AG08396 (cell line): ENCODE measurements at regions not wholly inside any gene's neighbourhood (a gene's known extent, or its start where the extent isn't known, plus 50 kb on each side); places are given as distances from the start of the nearest gene placed in this dataset.
"Not testable (repeated sequence)": the region's sequence is repeated elsewhere in the genome, so short reads cannot be mapped to it uniquely, and the experiment has no call there.

Source experiments
- DNase-seq: peaks from one replicate; pipeline ENCODE4 v3.0.0; 2012; ENCODE audit warnings: low spot score, mixed read lengths

DNA sequence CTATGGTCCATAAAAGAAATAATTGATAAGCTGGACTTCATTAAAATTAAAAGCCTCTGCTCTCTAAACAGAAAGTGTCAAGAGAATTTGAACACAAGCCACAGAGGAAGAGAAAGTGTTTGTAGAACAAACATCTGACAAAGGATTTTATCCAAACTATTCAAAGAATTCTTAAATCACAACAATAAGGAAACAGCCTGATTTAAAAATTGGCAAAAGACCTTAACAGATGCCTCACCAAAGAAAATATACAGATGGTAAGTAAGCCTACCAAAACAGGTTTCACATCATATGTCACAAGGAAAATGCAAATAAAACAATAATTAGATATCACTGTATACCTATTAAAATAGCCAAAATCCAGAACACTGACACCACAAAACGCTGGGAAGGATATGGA is 612.0 kb downstream of the TTLL7 start:
- not testable (repeated sequence) for DNase-seq

DNA sequence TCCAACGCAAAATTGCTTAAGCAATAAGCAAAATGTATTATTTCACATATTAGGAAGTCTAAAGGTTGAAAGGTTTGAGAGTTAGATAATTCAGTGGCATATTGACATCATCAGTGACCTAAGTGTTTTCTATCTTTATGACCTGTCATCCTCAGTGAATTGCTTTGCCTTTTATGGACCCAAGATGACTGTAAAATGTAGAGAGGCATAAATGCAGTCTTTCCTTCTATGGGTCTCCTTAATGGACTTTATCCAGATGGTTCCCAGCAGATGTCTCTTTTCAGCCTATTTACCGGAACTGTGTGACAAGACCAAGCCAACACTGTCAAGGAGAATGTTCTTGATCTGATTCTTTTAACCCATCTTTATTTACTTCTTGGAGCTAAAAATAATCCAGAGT is 615.8 kb downstream of the TTLL7 start:
- DNase-seq = not testable (repeated sequence)

DNA sequence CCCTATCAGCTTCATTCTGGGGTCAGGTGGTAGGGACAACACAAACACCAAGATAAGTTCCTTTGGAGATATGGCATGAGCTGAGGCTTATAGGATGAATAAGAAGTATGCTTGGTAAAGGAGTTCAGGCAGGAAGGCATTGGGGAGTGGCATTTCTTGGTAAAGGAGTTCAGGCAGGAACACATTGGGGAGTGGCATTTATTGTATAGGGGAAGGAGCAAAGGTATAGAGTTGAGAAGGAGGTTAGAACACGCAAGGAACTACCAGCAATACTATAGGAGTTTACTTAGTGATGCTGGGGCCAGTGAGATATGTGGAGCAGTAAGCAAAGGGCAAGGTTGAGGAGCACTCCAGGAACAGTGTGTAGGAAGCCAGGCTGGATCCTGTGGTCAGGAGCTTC is 625.9 kb downstream of the TTLL7 start:
- not testable (repeated sequence) for DNase-seq

DNA sequence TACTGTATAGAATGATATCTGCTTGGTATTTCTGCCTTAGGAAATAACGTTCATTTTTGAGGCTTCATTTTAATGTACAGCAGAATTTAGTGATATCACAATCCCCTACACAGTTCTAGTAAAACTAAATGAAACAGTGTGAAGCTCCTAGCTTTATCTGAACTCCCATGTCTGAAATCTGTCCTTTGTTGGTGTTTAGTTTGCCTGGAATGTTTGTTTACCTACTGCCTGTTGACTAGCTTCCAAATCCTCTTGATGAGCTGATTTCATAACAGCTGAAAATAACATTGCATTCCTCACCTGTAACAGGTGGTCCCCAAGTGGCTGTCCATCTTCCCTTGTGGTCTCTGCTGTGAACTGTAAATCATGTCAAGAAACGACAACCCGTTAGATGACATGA is 629.1 kb downstream of the TTLL7 start:
- not testable (repeated sequence) for DNase-seq

DNA sequence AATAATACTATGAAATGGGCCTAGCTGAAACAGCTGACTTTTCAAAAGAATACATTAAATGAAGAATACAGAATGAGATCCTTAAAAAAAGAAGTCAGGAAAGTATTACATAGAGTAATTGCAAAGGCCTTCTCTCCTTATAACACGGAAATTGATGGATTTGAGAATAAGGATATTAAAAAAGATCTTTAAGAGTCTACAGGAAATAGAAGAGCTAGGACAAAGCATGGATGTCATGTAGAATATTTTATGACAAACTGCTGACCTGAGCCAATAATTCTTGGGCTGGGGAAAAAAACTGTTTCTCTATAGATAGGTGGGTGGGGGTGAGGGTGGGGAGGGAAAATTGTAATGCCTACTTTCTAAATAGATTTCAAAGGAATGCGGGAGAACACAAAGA is 633.6 kb downstream of the TTLL7 start:
- not testable (repeated sequence) for DNase-seq

DNA sequence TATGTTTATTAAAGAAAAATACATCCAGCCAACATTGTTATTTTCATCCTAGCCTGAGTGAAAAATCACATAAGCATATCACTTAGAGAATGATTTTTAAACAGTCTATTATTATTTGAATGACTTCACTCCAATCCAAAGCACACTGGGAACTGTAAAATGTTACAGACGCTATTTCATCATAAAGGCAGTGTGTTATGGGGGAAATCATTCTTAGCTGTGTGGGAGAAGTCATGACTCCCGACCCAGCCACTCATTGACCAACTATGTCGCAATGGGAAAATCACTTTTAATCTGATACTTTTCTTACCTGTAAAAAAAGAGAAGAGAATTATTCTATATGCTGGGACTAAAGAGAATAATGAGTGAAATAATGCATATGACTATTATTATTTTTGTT is 653.6 kb downstream of the TTLL7 start:
- DNase-seq = not testable (repeated sequence)

DNA sequence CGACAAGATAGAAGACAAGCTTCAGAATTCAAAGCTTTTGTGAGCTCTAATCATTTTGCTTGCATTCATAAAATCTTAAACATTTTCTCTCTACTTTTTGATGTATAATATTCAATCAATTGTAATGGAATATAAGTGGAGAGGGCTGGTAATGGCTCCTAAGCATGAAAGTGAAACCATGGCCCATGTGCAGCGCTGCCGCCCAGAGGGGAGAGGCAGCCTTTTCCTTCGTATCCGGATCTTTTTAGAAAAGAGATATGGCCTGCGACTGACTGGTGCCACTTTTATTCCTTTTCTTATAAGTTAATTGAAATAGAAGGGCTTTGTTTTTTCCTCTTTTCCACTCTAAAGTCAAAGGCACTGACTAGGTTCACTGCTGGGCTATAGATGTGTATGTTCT is 655.2 kb downstream of the TTLL7 start:
- DNase-seq = not testable (repeated sequence)

DNA sequence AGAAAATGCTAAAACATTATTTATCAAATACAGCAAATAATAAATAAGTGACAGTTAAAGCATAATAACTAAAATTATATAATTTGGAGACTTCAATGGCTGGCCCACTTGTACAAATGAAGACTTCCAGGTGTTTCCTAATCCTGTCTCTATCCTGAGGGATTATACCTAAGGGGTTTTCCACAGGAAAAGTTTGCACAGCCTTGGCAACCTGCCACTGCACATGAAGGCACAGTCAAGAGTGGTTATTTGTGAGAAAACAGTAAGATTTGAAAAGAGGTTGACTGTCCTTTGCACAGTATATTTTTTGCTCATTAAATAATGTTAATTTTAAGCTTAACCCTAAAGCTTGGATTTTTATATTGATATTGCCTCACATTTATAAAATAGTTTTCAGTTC is 655.9 kb downstream of the TTLL7 start:
- DNase-seq = not testable (repeated sequence)

DNA sequence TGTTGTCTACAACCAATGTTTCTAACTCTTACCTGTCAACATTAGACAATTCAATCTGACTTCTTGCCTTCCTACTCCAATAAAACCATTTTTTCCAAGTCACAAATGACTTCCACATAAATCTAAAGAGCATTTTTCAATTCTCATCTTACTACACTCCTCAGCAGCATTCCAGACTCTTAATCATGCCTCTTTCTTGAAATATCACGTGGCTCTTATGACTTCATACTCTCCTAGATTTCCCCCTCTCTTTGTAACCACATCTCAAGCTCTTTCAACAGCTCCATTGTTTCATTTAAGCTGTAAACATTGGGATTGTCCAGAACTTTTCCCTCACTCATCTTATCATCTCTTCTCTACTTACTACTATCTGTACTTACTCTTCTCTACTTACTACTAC is 666.6 kb downstream of the TTLL7 start:
- not testable (repeated sequence) for DNase-seq

DNA sequence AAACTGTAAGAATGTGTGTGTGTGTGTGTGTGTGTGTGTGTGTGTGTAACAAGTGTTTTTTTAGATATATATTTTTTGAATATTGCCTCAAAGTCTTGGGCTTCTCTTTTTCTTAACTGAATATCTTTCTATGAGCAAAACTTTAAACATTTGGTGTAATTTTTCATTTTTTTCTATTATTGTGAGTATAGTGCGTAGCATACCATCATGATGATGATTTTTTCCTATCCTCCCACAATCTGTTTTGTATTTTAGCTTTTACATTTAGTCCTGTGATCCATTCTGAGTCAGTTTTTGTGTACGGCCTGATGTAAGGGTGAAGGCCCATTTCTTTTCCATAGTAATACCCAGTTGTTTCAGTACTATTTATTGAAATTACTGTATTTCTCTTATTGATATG is 680.6 kb downstream of the TTLL7 start:
- DNase-seq = no peak

DNA sequence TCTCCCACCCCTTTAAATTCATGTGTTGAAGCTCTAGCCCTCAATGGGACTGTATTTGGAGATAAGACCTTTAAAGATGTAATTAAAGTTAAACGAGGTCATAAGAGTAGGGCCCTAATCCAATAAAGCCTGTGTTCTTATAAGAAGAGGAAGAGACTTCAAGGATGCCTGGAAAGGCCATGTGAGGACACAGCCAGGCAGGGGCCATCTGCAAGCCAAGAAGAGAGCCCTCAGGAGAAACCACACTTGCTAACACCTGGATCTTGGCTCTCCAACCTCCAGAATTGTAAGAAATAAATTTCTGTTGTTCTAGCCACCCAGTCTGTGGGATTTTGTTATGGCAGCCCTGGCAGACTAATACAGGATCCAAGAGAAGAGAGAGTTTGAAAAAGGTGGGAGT is 683.5 kb downstream of the TTLL7 start:
- not testable (repeated sequence) for DNase-seq

DNA sequence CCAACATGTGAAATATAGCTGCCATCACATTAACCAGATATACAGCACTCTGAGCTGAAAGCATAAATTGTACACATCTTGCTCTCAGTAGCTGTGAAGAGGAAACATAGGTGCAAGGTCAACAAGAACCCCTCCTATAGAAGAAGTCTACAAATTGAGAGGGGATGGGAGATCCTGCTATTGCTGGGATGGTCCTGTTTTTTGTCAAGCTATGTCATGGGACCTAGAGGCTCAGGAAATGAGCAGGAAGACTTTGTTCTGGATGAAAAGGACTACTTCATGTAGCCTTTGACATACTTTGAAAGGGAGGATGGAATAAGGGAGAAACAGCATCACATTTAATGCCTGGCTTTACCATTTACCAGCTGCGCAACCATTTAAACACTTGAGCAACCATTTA is 688.8 kb downstream of the TTLL7 start:
- not testable (repeated sequence) for DNase-seq

DNA sequence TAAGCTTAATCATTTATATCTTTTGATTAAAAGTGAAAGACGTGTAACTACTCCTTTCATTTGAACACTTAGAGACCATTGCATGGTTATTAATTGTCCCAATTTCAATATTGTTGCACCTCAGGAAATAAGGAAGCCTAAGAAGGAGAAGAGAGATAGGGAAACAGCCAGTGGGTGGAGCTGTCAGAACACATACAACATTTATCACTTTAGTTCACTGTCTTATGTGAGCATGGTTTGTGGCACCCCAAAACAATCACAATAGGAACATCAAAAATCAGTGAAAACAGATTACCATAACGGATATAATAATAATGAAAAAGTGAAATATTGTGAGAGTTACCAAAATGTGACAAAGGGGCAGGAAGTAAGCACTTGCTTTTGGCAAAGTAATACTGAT is 689.9 kb downstream of the TTLL7 start:
- DNase-seq = not testable (repeated sequence)

DNA sequence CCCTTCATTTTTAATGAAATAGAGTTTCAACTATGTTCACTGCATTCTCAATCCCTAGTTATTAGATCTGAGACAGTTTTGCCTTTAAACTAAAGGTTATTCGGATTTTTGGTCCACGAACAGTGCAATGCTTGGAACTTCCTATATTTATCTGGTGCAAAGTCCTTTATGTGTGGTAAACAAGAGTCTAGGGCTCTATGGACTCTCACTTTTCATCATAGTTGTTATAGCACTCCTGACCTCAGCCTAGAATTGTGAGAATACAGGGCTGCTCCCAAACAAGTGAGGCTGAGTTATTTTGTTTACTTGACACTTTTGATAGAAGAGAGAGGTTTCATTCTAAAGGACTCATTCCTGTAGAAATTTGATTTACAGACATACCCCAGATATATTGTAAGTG is 692.1 kb downstream of the TTLL7 start:
- DNase-seq = not testable (repeated sequence)

DNA sequence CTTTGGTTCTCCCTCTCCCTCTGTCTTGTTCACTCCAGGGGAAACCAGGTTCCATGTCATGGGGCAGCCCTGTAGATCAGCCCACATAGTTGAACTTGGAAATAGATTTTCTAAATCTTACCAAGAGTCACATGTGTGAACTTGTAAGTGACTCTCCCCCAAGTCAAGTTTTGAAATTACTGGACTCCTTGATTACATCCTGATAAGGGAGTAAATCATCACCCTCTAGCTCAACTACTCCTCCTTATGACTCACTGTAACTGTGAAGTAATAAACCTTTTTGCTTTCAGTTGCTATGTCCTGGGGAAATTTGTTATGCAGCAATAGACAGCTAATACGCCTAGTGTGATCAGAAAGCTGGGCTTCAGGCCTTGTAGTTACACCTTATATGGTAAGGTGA is 703.3 kb downstream of the TTLL7 start:
- DNase-seq = not testable (repeated sequence)

DNA sequence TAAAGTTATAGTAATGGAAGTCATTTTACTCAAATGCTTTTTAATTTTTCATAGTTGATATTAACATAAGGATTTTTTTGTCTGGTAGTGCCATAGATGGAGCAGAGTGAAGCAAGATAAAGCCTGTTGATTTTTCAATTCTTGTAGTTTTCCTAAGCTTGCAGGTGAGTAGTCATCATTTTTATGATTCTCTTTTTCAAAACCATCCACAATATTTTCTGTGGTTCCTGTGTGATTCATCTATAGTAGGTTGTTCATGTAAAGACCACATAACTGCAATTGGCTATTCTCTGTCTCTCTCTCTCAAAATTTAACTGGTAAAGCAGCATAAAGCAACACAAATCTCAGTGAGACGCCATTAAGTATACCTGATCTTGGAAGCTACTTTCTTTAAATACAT is 711.5 kb downstream of the TTLL7 start:
- DNase-seq = not testable (repeated sequence)

DNA sequence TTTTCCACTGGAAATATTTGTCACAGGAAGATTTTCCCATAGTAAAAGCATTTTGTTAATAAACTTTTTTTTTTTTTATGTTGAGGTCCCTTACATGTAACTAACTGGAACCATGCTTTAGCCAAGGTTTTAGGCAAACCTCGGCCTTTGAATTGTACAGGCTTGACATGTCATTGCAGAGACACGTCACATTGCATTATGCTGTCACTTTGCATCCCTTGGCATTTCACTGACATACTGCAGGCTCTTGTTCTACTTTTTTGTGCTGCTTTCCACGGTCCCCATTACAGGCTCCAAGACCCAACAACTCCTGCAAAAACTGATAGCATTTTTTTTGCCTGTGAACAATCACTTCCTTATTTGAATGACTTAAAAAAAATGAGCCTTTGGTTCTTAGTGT is 724.3 kb downstream of the TTLL7 start:
- not testable (repeated sequence) for DNase-seq

DNA sequence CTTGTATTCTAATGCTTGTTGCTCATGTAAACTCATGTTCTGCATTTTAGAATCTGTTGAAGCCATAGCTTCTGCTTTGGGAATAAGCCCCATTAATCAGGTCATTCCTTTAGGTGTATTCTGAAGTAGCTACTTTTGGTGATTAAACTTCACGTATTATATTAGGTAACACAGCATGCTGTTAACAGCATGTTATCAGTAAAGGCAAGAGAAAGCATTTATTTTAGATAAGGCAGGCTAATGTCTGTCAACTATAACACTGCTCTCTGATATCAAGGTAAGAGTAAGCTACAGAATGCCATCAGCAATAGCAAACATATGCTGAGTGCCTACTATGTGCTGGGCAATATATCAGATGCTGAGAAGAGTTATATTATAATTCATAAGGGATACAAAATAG is 726.4 kb downstream of the TTLL7 start:
- not testable (repeated sequence) for DNase-seq

DNA sequence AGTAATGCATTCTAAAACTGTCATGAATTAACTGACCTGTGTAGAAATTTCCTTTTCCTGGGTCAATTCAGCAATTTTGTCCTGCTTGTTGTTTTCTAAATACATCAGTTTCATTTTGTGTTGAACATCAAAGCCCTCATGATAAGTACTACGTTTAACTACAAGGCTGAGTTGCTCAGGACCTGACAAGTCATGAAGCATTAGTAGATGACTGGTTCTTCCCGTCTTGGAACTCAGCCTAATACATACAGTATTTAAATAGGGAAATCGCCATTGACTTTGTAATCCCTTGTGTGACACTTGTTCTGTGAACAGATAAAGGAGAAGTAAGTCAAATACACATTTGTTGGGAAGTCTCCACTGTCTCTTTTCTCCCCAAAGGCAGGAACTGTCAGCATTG is 727.1 kb downstream of the TTLL7 start:
- not testable (repeated sequence) for DNase-seq

DNA sequence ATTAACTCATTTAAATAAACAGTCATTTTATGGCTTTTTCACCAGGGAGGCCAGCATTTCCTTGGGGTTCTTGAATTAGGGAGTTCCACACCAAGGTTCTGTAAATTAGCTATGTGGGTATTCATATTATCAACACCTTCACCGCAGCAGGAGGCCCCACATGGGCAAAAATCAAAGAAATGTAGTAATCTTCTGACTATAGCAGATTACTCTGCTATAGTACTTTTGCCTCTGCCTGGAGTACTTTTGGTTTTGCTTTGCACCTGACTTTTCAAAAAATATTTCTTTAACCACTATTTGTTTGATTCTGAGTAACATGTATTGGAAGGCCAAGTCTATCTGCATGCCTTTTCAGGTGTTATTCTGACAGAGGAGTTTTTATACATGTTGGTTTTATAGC is 728.1 kb downstream of the TTLL7 start:
- DNase-seq = not testable (repeated sequence)

DNA sequence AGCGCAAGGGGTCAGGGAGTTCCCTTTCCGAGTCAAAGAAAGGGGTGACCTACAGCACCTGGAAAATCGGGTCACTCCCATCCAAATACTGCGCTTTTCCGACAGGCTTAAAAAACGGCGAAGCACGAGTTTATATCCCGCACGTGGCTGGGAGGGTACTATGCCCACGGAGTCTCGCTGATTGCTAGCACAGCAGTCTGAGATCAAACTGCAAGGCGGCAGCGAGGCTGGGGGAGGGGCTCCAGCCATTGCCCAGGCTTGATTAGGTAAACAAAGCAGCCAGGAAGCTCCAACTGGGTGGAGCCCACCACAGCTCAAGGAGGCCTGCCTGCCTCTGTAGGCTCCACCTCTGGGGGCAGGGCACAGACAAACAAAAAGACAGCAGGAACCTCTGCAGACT is 735.1 kb downstream of the TTLL7 start:
- DNase-seq = not testable (repeated sequence)

DNA sequence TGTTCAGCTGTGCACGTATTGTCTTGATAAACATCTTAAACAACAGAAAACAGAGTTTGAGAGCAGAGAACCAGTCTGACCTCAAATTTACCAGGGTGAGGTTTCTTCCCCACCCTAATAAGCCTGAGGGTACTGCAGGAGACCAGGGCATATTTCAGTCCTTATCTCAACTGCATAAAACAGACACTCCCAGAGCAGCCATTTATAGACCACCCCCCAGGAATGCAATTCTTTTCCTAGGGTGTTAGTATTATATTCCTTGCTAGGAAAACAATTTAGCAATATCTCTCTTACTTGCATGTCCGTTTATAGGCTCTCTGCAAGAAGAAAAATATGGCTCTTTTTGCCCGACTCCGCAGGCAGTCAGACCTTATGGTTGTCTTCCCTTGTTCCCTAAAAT is 747.2 kb downstream of the TTLL7 start:
- DNase-seq = not testable (repeated sequence)

DNA sequence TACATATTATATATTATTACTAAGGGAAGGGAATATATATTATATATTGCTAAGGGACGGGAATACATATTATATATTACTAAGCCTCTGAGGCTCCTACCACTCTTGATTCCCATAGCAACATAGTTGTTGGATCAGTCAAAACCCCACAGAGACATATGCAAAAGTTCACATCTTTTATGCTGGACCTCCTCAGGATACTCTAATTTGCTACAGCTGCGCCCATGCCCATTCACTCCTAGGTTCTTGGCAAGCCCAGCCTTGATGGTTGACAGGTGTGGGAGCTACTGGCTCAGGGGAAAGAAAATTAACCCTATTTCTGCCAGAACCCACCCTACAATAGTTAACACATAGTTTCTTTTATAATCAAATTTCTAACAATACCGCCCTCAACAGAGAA is 752.2 kb downstream of the TTLL7 start:
- DNase-seq = not testable (repeated sequence)

DNA sequence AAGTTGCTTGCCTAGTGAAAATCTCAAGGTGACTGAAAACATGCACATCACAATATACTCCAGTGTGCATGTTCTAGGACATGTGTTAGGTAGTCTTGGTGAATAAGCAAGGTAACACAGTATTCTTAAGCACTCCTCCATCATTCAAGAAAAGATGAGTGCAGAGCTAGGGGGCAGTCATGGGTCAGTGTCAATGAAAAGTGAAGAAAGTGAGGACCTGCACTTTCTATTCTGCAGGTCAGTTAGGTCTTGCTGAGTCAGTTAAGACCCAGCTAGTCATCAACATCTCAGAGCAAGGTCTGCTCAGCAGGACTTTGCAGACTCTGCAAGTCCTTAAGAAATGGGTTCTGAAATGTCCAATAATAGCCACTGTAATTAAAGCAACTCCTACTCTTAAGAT is 754.1 kb downstream of the TTLL7 start:
- DNase-seq = not testable (repeated sequence)

DNA sequence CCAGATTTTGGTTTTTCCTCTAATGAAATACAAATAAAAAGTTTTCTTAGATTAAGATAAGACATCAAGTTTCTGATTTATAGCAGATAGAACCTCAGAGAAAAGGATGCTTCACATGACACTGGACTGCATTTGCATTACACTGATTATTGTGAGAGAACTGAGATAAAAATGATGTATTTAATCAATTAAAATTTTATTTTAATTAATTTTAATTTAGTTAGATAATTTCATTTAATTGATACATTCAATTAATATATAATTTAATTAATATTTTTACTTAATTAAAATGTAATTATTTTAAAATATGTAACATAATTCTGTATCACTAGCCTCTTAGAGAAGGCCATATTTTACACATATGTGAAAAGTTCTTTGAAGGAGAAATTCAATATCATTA is 759.4 kb downstream of the TTLL7 start:
- not testable (repeated sequence) for DNase-seq
